Tibial nerve (tissue), 4 donors: ENCODE measurements at regions not wholly inside any gene's neighbourhood (a gene's known extent, or its start where the extent isn't known, plus 50 kb on each side); places are given as distances from the start of the nearest gene placed in this dataset.

Experiments
- DNase-seq, 2 donors: peaks; one replicate each; pipeline ENCODE4 v3.0.0-alpha.2; 2019; ENCODE audit warnings: low spot score in 2 of 2
- H3K27ac ChIP-seq, 4 donors: fragments of 200-600 bp; sonication (generic) in 3 of 4; one replicate each; pipeline ENCODE4 v1.5.1; 2017 to 2019; ENCODE audit warnings: mild to moderate bottlenecking in 1 of 4
- H3K27me3 ChIP-seq, 2 donors: fragments of 200-600 bp; sonication (generic) in 1 of 2; one replicate each; pipeline versions ENCODE4 v1.5.1 to v1.6.0; 2017 to 2019
- H3K36me3 ChIP-seq, 3 donors: fragments of 200-600 bp; sonication (generic); one replicate each; pipeline ENCODE4 v1.5.1; 2018 to 2019
- H3K4me1 ChIP-seq, 4 donors: fragments of 200-600 bp; sonication (generic) in 3 of 4; one replicate each; pipeline ENCODE4 v1.5.1; 2017 to 2019
- H3K4me3 ChIP-seq, 4 donors: fragments of 200-600 bp; sonication (generic) in 3 of 4; one replicate each; pipeline ENCODE4 v1.5.1; 2017 to 2019; ENCODE audit warnings: mild to moderate bottlenecking in 1 of 4, moderate library complexity in 1 of 4
- H3K9me3 ChIP-seq, 4 donors: fragments of 200-600 bp; sonication (generic) in 3 of 4; one replicate each; pipeline ENCODE4 v1.5.1; 2017 to 2019
- EP300 ChIP-seq, 2 donors: sonication (generic); formaldehyde crosslinking; IDR thresholded peaks; one replicate each; pipeline ENCODE4 v1.6.1; 2017; ENCODE audit warnings: antibody characterized with exemption in 2 of 2, mild to moderate bottlenecking in 1 of 2
- POLR2A ChIP-seq, 2 donors: fragments of 450-650 bp; IDR thresholded peaks; one replicate each; pipeline ENCODE4 v1.6.1; 2017; ENCODE audit warnings: antibody characterized with exemption in 2 of 2, mild to moderate bottlenecking in 2 of 2, moderate library complexity in 2 of 2
- WGBS, 2 donors: methylation state at CpG; one replicate each; pipeline ENCODE4 v1.1.5; 2018; 5-methylcytosine and 5-hydroxymethylcytosine counted together
- TF ChIP-seq, protein P1 (sequence below), 5 experiments: fragments of 200-600 bp in 3 of 5; fragments of 450-650 bp in 2 of 5; sonication (generic) in 3 of 5; IDR thresholded peaks; one replicate each; pipeline ENCODE4 v1.5.1; 2016 to 2019; ENCODE audit warnings: antibody characterized with exemption in 5 of 5, mild to moderate bottlenecking in 3 of 5, moderate library complexity in 2 of 5

DNA sequence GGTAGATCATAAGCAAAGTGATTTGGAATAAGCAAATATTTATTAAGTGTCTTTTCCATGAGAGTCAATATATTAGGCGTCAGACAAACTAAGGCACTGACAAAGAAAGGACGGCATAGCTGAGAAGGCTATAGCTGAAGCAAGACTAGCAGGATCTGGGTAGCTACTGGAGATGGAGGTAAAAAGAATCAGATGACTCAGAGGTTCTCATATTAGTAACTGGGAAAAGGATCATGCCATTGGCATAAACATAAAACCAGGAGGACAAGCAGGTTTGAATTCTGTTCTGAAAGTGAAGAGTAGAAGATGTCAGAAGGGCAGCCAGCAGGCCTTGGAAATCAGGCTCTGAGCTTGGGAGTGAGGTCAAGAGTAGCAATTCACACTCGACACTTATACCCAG is 531.9 kb downstream of the PTPRC start:
- Histone ChIP-seq H3K27me3 (no peaks in the 10 kb centered on the region), H3K4me1 (no peaks in the 10 kb centered on the region), H3K36me3 (no peaks in the 10 kb centered on the region), H3K4me3 (no peak overlapping the region), H3K9me3 (no peaks in the 10 kb centered on the region), H3K27ac (no peak overlapping the region)
- WGBS, 2 donors, result 91 to 94% methylated on average over 3 of the region's 3 CpGs
- no peak for DNase-seq
- TF ChIP-seq EP300 (IDR thresholded peaks at IDR 0.05) (no peak), POLR2A (IDR thresholded peaks at IDR 0.05) (no peak)
- TF ChIP-seq, protein P1, sequence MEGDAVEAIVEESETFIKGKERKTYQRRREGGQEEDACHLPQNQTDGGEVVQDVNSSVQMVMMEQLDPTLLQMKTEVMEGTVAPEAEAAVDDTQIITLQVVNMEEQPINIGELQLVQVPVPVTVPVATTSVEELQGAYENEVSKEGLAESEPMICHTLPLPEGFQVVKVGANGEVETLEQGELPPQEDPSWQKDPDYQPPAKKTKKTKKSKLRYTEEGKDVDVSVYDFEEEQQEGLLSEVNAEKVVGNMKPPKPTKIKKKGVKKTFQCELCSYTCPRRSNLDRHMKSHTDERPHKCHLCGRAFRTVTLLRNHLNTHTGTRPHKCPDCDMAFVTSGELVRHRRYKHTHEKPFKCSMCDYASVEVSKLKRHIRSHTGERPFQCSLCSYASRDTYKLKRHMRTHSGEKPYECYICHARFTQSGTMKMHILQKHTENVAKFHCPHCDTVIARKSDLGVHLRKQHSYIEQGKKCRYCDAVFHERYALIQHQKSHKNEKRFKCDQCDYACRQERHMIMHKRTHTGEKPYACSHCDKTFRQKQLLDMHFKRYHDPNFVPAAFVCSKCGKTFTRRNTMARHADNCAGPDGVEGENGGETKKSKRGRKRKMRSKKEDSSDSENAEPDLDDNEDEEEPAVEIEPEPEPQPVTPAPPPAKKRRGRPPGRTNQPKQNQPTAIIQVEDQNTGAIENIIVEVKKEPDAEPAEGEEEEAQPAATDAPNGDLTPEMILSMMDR (IDR thresholded peaks at IDR 0.05), result no peak

DNA sequence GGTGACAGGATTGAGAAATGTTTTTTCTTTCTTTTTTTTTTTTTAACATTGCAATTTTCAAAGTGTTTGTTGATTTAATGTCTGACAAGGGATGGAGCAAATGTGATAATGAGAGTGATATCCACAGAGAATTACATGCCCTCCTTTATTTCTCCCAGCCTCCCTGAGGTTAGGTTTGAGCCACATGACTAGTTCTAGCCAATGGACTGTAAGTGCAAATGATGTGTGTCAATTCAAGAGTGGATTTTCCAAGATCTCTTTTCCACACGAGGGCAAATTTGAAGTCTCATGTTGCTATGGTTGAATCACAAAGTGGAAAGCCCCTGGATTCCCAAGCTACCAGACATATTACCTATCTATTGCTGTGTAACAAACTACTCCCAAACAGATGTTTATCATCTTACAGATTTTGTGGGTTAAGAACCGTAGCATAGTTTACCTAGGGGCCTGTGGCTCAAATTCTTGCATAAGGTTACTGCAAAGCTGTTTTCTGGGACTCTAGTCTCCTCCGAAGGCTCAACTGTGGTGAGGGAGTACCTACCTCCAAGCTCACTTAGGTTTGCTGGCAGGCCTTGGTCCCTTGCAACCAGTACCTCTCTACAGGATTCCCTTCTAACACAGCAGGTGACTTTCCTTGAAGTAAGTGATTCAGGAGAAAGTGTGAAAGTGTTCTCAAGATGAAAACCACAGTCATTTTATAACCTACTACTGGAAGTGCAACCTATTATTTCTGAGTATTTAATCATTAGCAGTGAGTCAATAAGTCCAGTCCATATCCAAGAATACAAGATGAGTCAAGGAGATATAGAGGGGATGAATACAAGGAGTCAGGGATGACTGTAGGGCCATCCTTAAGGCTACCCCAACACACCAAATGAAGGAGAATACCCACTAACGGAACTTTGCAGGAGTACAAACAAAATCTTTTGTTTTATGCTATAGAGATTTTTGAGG is 533.6 kb downstream of the PTPRC start:
- DNase-seq, result no peak
- TF ChIP-seq EP300 (IDR thresholded peaks at IDR 0.05) (no peak), POLR2A (IDR thresholded peaks at IDR 0.05) (no peak)
- TF ChIP-seq, protein P1 (IDR thresholded peaks at IDR 0.05), result no peak
- H3K4me1 ChIP-seq, result no peaks in the 10 kb centered on the region
- no peaks in the 10 kb centered on the region for H3K27me3 ChIP-seq
- H3K4me3 ChIP-seq, result no peak overlapping the region
- H3K9me3 ChIP-seq, result no peaks in the 10 kb centered on the region
- no peak overlapping the region for H3K27ac ChIP-seq
- WGBS, 2 donors, result 81 to 86% methylated on average over 4 of the region's 4 CpGs
- no peaks in the 10 kb centered on the region for H3K36me3 ChIP-seq

- Histone ChIP-seq H3K27ac (no peak overlapping the region), H3K4me3 (no peak overlapping the region), H3K4me1 (no peaks in the 10 kb centered on the region), H3K27me3 (no peaks in the 10 kb centered on the region), H3K36me3 (no peaks in the 10 kb centered on the region), H3K9me3 (no peaks in the 10 kb centered on the region)
- DNase-seq, result no peak
- TF ChIP-seq POLR2A (IDR thresholded peaks at IDR 0.05) (no peak), EP300 (IDR thresholded peaks at IDR 0.05) (no peak)
- TF ChIP-seq, protein P1 (IDR thresholded peaks at IDR 0.05), result no peak
Measured at GRCh38 chr1:199173356-199173755, 534.5 kb downstream of the PTPRC start.

DNA sequence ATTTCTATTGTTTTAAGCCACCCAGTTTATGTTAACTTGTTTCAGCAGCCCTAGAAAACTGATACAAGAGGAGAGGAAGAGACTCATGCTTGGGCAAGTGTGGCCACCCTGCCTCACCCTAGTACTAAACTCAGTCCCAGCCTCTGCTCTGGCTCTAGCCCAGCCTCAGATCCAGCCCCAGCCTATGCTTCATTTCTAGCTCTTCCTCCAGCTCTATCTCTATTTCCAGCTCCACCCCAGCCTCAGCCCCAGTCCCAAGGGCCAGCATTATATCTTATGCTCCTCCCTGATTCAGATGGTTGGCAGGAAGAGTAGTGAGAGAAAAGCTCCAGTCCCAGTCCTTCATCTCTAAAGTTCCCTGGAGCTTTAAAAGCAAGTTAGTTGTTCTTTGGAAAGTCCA is 535.5 kb downstream of the PTPRC start:
- no peak for DNase-seq
- Histone ChIP-seq H3K27me3 (no peaks in the 10 kb centered on the region), H3K4me1 (no peaks in the 10 kb centered on the region), H3K4me3 (no peak overlapping the region), H3K9me3 (no peaks in the 10 kb centered on the region), H3K36me3 (no peaks in the 10 kb centered on the region), H3K27ac (no peak overlapping the region)
- TF ChIP-seq EP300 (IDR thresholded peaks at IDR 0.05) (no peak), POLR2A (IDR thresholded peaks at IDR 0.05) (no peak)
- TF ChIP-seq, protein P1 (IDR thresholded peaks at IDR 0.05), result no peak

GRCh38 chr1:199176713-199177112 is 537.9 kb downstream of the PTPRC start:
- no peaks in the 10 kb centered on the region for H3K27me3 ChIP-seq
- no peak overlapping the region for H3K27ac ChIP-seq
- TF ChIP-seq, protein P1 (IDR thresholded peaks at IDR 0.05), result no peak
- TF ChIP-seq POLR2A (IDR thresholded peaks at IDR 0.05) (no peak), EP300 (IDR thresholded peaks at IDR 0.05) (no peak)
- no peaks in the 10 kb centered on the region for H3K4me1 ChIP-seq
- H3K9me3 ChIP-seq, result no peaks in the 10 kb centered on the region
- no peak overlapping the region for H3K4me3 ChIP-seq
- H3K36me3 ChIP-seq, result no peaks in the 10 kb centered on the region
- DNase-seq, result no peak
- WGBS, 2 donors, result 29 to 38% methylated on average over 5 of the region's 5 CpGs
